ENCODE measurements at regions not wholly inside any gene's neighbourhood (a gene's known extent, or its start where the extent isn't known, plus 50 kb on each side); places are given as distances from the start of the nearest gene placed in this dataset.

- Mint-ChIP-seq H3K9me3 (no peaks in the 10 kb centered on the region), H3K27me3 (ENCODE audit: low read depth) (no peaks in the 10 kb centered on the region), H3K4me3 (no peak overlapping the region), H3K4me1 (peaks cover 17% of the 10 kb centered on the region), H3K27ac (peak overlapping the region; percentile 30; the same call in 1 of the 2 replicates), H3K36me3 (no peaks in the 10 kb centered on the region)
- no peak for DNase-seq (ENCODE audit: low spot score)
- no peak for ATAC-seq
- ChIA-PET POLR2A (no interaction called here), CTCF (no interaction called here)
- TF ChIP-seq ATF2 (CRISPR knock-in tag; IDR thresholded peaks at IDR 0.05; ENCODE audit: borderline replicate concordance, low read depth): no peak
- no peak for TF ChIP-seq CREB1 (CRISPR knock-in tag; IDR thresholded peaks at IDR 0.05)
- no peak for TF ChIP-seq FOXP1 (CRISPR knock-in tag; IDR thresholded peaks at IDR 0.05; ENCODE audit: borderline replicate concordance)
Observed at GRCh38 chr1:238961790-238962189, 424.6 kb upstream of the CHRM3 start.

GRCh38 chr1:238960071-238960470 lies 426.3 kb upstream of the CHRM3 start:
- POLR2A ChIA-PET: no interaction called here
- no peak overlapping the region for H3K27ac Mint-ChIP-seq
- H3K36me3 Mint-ChIP-seq: no peaks in the 10 kb centered on the region
- no peaks in the 10 kb centered on the region for H3K27me3 Mint-ChIP-seq (ENCODE audit: low read depth)
- no peak for TF ChIP-seq PREB (CRISPR knock-in tag; IDR thresholded peaks at IDR 0.05; ENCODE audit: borderline replicate concordance)
- no peak for TF ChIP-seq GABPB1 (CRISPR knock-in tag; IDR thresholded peaks at IDR 0.05)
- TF ChIP-seq TP53 (CRISPR knock-in tag; IDR thresholded peaks at IDR 0.05): no peak
- no peak for TF ChIP-seq JUN (CRISPR knock-in tag; IDR thresholded peaks at IDR 0.05)
- TF ChIP-seq ATF1 (CRISPR knock-in tag; IDR thresholded peaks at IDR 0.05): no peak
- no peak for DNase-seq (ENCODE audit: low spot score)
- no peak overlapping the region for H3K4me3 Mint-ChIP-seq
- H3K9me3 Mint-ChIP-seq: no peaks in the 10 kb centered on the region
- CTCF ChIA-PET: no interaction called here
- ATAC-seq: no peak
- H3K4me1 Mint-ChIP-seq: peaks cover 21% of the 10 kb centered on the region

- POLR2A ChIA-PET: no interaction called here
- CTCF ChIA-PET: no interaction called here
- TF ChIP-seq GRHL2 (CRISPR knock-in tag; IDR thresholded peaks at IDR 0.05; ENCODE audit: insufficient replicate concordance, severe bottlenecking): no peak
- TF ChIP-seq ERG (CRISPR knock-in tag; IDR thresholded peaks at IDR 0.05): no peak
- TF ChIP-seq CREM (CRISPR knock-in tag; IDR thresholded peaks at IDR 0.05): no peak
- TF ChIP-seq ESRRA (CRISPR knock-in tag; IDR thresholded peaks at IDR 0.05; ENCODE audit: borderline replicate concordance): no peak
- no peak for TF ChIP-seq ETV6 (CRISPR knock-in tag; IDR thresholded peaks at IDR 0.05)
- no peak for TF ChIP-seq RELA (CRISPR knock-in tag; IDR thresholded peaks at IDR 0.05; ENCODE audit: borderline replicate concordance)
- TF ChIP-seq PRDM15 (CRISPR knock-in tag; IDR thresholded peaks at IDR 0.05): no peak
- TF ChIP-seq AR (CRISPR knock-in tag; IDR thresholded peaks at IDR 0.05): no peak
- no peak for TF ChIP-seq NR2C2 (CRISPR knock-in tag; IDR thresholded peaks at IDR 0.05)
- no peak for TF ChIP-seq ZSCAN18 (CRISPR knock-in tag; IDR thresholded peaks at IDR 0.05)
Observed at GRCh38 chr1:238955934-238956333, 430.4 kb upstream of the CHRM3 start.

More at GRCh38 chr1:238955934-238956333, 430.4 kb upstream of the CHRM3 start:
- H3K9me3 Mint-ChIP-seq: no peaks in the 10 kb centered on the region
- no peaks in the 10 kb centered on the region for H3K27me3 Mint-ChIP-seq (ENCODE audit: low read depth)
- no peak for DNase-seq (ENCODE audit: low spot score)
- H3K4me3 Mint-ChIP-seq: no peak overlapping the region
- no peaks in the 10 kb centered on the region for H3K36me3 Mint-ChIP-seq
- peaks cover 26% of the 10 kb centered on the region for H3K4me1 Mint-ChIP-seq
- no peak overlapping the region for H3K27ac Mint-ChIP-seq
- ATAC-seq: no peak
